ENCODE measurements at regions not wholly inside any gene's neighbourhood (a gene's known extent, or its start where the extent isn't known, plus 50 kb on each side); places are given as distances from the start of the nearest gene placed in this dataset.

GRCh38 chr6:14857501-14857900 is 388.4 kb upstream of the JARID2 start:
- Mint-ChIP-seq H3K4me3 (no peak overlapping the region), H3K36me3 (ENCODE audit: insufficient read depth in 1 of 3, low read depth in 3 of 3) (no peaks in the 10 kb centered on the region; a peak in 3 of 7 replicates), H3K9me3 (no peaks in the 10 kb centered on the region), H3K27ac (no peak overlapping the region; a peak in 2 of 7 replicates), H3K27me3 (ENCODE audit: low read depth) (no peaks in the 10 kb centered on the region), H3K4me1 (peaks cover 37 to 38% of the 10 kb centered on the region in 2 experiments)
- Histone ChIP-seq H3K4me1 (ENCODE audit: insufficient read depth, low read length) (peaks cover 7% of the 10 kb centered on the region; the same call in 1 of the 2 replicates), H3K18ac (ENCODE audit: insufficient read length, low read depth, low read length) (no peak overlapping the region), H2BK12ac (ENCODE audit: insufficient read length, low read depth, low read length) (no peak overlapping the region), H3K27ac (ENCODE audit: insufficient read length, low read depth, low read length) (no peak overlapping the region), H3K9ac (ENCODE audit: extremely low read depth, insufficient read length, low read length) (no peak overlapping the region), H3K79me2 (ENCODE audit: insufficient read depth, low read length) (no peaks in the 10 kb centered on the region), H3K14ac (ENCODE audit: insufficient read depth, low read length) (no peak overlapping the region; the same call in 1 of the 2 replicates), H3K23ac (ENCODE audit: insufficient read length, low read depth, low read length) (no peak overlapping the region), H2AFZ (ENCODE audit: low read length) (no peak overlapping the region), H3K23me2 (ENCODE audit: insufficient read length, low read depth, low read length, poor library complexity, severe bottlenecking) (no peaks in the 10 kb centered on the region), H3T11ph (ENCODE audit: low read length) (no peak overlapping the region), H3K9me3 (ENCODE audit: control insufficient read depth, low read depth, low read length) (no peaks in the 10 kb centered on the region), H2BK15ac (ENCODE audit: low read depth, low read length) (no peak overlapping the region), H2BK20ac (ENCODE audit: low read depth, low read length, poor library complexity, severe bottlenecking) (no peak overlapping the region), H3K4ac (ENCODE audit: low read depth, low read length) (no peak overlapping the region), H3K27me3 (ENCODE audit: insufficient read depth, low read length) (no peaks in the 10 kb centered on the region), H2BK5ac (ENCODE audit: insufficient read length, low read length) (no peak overlapping the region), H3K79me1 (ENCODE audit: insufficient read depth, low read depth, low read length, poor library complexity, severe bottlenecking) (no peaks in the 10 kb centered on the region), H2BK120ac (ENCODE audit: low read depth, low read length, poor library complexity, severe bottlenecking) (no peak overlapping the region), H4K5ac (ENCODE audit: insufficient read length, low read depth, low read length) (no peak overlapping the region), H4K8ac (replicated peaks; ENCODE audit: insufficient read length, low read depth, low read length) (no peak overlapping the region), H3K4me2 (ENCODE audit: insufficient read depth, insufficient read length, low read length) (no peak overlapping the region), H2AK5ac (ENCODE audit: insufficient read length, low read length) (no peak overlapping the region), H4K20me1 (ENCODE audit: control insufficient read depth, insufficient read depth, insufficient read length) (no peaks in the 10 kb centered on the region), H3K56ac (ENCODE audit: insufficient read length, low read depth, low read length) (no peak overlapping the region), H4K91ac (ENCODE audit: insufficient read length, low read depth, low read length) (no peak overlapping the region)
- no peak for DNase-seq
- no CpG with 5 or more reads among the region's 16 CpGs for WGBS (ENCODE audit: extremely low coverage, insufficient read length, low lambda C conversion rate)
- TF ChIP-seq CTCF (conservative IDR thresholded peaks at IDR 0.05), result no peak
